HFFc6 (cell line): ENCODE measurements at regions not wholly inside any gene's neighbourhood (a gene's known extent, or its start where the extent isn't known, plus 50 kb on each side); places are given as distances from the start of the nearest gene placed in this dataset.

Experiments
- DNase-seq: peaks from one replicate; pipeline ENCODE4 v3.0.0-alpha.2; 2018
- H3K27ac Mint-ChIP-seq: 2 replicates; pipeline ENCODE4 v1.8.0; 2020; ENCODE audit warnings: mild to moderate bottlenecking, mixed read lengths
- H3K27me3 Mint-ChIP-seq: 2 replicates; pipeline ENCODE4 v1.8.0; 2021; ENCODE audit warnings: mild to moderate bottlenecking, moderate library complexity, mixed read lengths; ENCODE audit not compliant: insufficient read depth
- H3K36me3 Mint-ChIP-seq: 2 replicates; pipeline ENCODE4 v1.8.0; 2021; ENCODE audit warnings: low read depth, mixed read lengths
- H3K4me1 Mint-ChIP-seq: 2 replicates; pipeline ENCODE4 v1.8.0; 2020; ENCODE audit warnings: low read depth, mixed read lengths
- H3K4me3 Mint-ChIP-seq: 2 replicates; pipeline ENCODE4 v1.8.0; 2020; ENCODE audit warnings: mild to moderate bottlenecking, moderate library complexity, mixed read lengths
- H3K9me3 Mint-ChIP-seq: 2 replicates; pipeline ENCODE4 v1.8.0; 2020; ENCODE audit warnings: mild to moderate bottlenecking, mixed read lengths
- CTCF ChIP-seq: fragments of 200-600 bp; sonication (generic); IDR thresholded peaks from 2 replicates; pipeline ENCODE4 v1.5.0; 2021; ENCODE audit warnings: antibody characterized with exemption, mild to moderate bottlenecking

DNA sequence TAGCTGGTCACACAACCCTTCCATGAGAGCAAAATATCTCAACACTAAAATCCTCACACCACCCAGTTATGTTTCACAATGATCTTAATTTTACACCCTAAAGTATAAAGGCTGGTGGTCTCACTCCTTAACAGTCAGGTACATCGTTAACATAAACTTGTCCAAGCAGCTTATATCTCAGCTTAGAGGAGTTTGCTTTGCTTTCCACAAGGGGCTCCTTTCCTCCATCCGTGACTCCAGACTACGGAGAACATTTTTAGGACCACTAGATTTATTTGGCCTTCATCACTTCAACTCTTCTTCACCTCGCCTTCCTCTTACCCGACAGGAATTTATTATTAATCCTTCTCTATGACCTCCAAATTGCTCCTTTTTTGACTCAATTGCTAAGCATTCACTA, 1014.1 kb upstream of the NUDT12 start:
- H3K4me1 Mint-ChIP-seq = no peaks in the 10 kb centered on the region
- peaks cover 41% of the 10 kb centered on the region for H3K9me3 Mint-ChIP-seq
- no peaks in the 10 kb centered on the region for H3K27me3 Mint-ChIP-seq
- H3K27ac Mint-ChIP-seq = no peak overlapping the region
- DNase-seq = no peak
- H3K4me3 Mint-ChIP-seq = no peak overlapping the region
- H3K36me3 Mint-ChIP-seq = no peaks in the 10 kb centered on the region; the same call in 1 of the 2 replicates
- TF ChIP-seq CTCF = no peak

- no peaks in the 10 kb centered on the region for H3K4me1 Mint-ChIP-seq
- H3K4me3 Mint-ChIP-seq = no peak overlapping the region
- H3K9me3 Mint-ChIP-seq = peaks cover 46% of the 10 kb centered on the region
- no peaks in the 10 kb centered on the region; the same call in 1 of the 2 replicates for H3K36me3 Mint-ChIP-seq
- DNase-seq = no peak
- no peaks in the 10 kb centered on the region for H3K27me3 Mint-ChIP-seq
- no peak overlapping the region for H3K27ac Mint-ChIP-seq
- TF ChIP-seq CTCF = no peak
These were observed 1011.5 kb upstream of the NUDT12 start for GRCh38 chr5:104573949-104574709.

- Mint-ChIP-seq H3K4me3 (no peak overlapping the region), H3K9me3 (peaks cover 30% of the 10 kb centered on the region), H3K36me3 (no peaks in the 10 kb centered on the region), H3K27me3 (no peaks in the 10 kb centered on the region), H3K4me1 (no peaks in the 10 kb centered on the region), H3K27ac (no peak overlapping the region)
- DNase-seq = no peak
- TF ChIP-seq CTCF = no peak
These were observed 1007.0 kb upstream of the NUDT12 start for GRCh38 chr5:104569621-104570020.

DNA sequence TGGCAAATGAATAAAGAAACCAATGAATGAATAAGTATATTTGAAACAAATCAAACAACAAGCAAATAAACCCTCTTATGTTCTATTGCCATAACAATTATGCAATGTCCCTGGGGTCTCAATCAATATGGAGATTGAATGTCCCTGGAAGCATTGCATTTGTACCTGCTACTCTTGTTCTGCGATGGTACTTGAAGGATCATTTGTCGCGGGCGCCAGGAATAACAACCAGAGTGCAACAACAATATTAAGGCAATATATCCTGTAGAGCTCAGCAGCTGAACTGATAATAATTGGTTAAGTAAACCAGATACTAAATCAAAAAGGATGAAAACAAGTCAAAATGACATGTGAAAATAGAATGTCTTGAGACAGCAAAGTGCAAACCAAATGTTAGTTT, 1001.9 kb upstream of the NUDT12 start:
- no peak for TF ChIP-seq CTCF
- DNase-seq = no peak
- Mint-ChIP-seq H3K4me3 (no peak overlapping the region), H3K4me1 (no peaks in the 10 kb centered on the region), H3K27ac (no peak overlapping the region), H3K27me3 (no peaks in the 10 kb centered on the region), H3K9me3 (peaks cover 29% of the 10 kb centered on the region), H3K36me3 (no peaks in the 10 kb centered on the region)

GRCh38 chr5:104556957-104557356, 994.4 kb upstream of the NUDT12 start:
- H3K4me3 Mint-ChIP-seq = no peak overlapping the region
- no peak for TF ChIP-seq CTCF
- no peak for DNase-seq
- H3K36me3 Mint-ChIP-seq = no peaks in the 10 kb centered on the region
- H3K9me3 Mint-ChIP-seq = peaks cover 39% of the 10 kb centered on the region
- no peaks in the 10 kb centered on the region for H3K4me1 Mint-ChIP-seq
- no peaks in the 10 kb centered on the region for H3K27me3 Mint-ChIP-seq
- no peak overlapping the region for H3K27ac Mint-ChIP-seq
